Activated CD4-positive, alpha-beta T cell treated with anti-CD3 and anti-CD28 coated beads for 24 hours (primary cell): ENCODE measurements at regions not wholly inside any gene's neighbourhood (a gene's known extent, or its start where the extent isn't known, plus 50 kb on each side); places are given as distances from the start of the nearest gene placed in this dataset.

Source experiments
- DNase-seq, 2 donors: peaks; one replicate each; pipeline ENCODE4 v3.0.0-alpha.2; 2020; ENCODE audit warnings: low read depth in 2 of 2

DNA sequence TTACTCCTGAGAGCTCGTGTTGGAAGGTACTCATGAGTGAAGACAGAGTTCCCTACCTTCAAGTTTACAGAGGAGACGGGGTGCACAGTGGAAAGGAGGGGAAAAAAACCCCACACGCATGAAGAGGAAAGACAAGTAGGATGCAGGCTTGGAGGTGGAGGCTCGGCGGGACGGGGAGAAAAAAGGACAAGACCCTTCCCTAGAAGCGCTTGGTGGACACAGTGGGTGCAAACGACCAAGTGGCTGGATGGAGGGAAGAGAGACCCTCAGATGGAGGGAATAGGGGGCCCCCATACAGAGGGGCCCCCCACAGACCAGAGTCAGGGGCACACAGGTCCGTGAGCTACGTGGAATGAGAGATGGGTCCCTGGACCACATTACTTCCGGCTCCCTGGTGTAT, 380.1 kb downstream of the SHANK2 start:
- no peak for DNase-seq

- DNase-seq = no peak
Observed at GRCh38 chr11:70872955-70873735, 379.2 kb downstream of the SHANK2 start.

DNA sequence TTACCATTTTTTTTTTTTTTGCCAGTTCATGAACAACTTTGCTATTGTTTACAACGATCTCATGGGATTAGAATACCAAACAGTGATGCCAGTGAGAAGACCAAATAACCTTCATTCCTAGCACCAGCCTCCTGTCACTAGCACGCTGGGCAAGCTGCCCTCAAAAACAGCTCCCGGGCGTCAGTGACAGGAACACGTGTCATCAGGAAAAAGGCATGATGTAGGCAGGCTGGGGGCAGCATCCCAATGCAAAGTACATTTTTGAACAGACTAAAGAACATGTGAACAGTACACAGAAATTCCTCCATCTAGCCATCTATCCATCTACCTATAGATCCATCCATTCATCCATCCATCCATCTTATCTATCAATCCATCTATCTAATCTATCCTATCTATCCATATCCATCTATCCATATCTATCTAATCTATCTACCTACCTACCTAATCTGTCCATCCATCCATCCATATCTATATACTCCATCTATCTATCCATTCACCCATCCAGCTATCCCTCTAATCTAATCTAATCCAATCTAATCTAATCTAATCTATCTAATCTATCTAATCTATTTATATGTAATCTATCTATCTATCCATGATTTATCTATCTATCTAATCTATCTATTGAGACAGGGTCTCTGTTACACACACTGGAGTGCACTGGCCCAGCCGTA, 378.5 kb downstream of the SHANK2 start:
- no peak for DNase-seq

GRCh38 chr11:70876685-70877084, 375.7 kb downstream of the SHANK2 start:
- no peak for DNase-seq

GRCh38 chr11:70877151-70877550, 375.2 kb downstream of the SHANK2 start:
- no peak for DNase-seq

GRCh38 chr11:70878366-70878765, 374.0 kb downstream of the SHANK2 start:
- no peak for DNase-seq

GRCh38 chr11:70879601-70880285, 372.6 kb downstream of the SHANK2 start:
- DNase-seq = no peak

DNA sequence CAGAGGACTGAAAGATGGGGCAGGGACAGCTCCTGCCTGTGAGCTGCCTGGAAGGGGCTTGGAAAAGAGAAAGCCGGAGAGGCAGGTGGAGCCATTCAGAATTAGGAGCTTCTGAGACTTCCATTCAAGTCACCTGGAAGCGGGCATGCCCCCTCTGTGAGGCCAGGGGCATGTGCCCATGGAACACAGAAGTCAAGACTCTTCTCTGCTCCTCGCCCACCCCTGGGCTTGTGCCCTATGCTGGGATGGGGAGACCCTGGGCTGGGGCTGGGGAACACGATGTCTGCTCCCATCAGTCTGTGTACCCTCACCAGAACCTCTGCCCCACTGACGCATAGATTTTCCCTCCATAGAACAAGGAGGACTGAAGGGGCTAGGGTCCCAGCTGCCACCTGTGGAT, 372.0 kb downstream of the SHANK2 start:
- no peak for DNase-seq

DNA sequence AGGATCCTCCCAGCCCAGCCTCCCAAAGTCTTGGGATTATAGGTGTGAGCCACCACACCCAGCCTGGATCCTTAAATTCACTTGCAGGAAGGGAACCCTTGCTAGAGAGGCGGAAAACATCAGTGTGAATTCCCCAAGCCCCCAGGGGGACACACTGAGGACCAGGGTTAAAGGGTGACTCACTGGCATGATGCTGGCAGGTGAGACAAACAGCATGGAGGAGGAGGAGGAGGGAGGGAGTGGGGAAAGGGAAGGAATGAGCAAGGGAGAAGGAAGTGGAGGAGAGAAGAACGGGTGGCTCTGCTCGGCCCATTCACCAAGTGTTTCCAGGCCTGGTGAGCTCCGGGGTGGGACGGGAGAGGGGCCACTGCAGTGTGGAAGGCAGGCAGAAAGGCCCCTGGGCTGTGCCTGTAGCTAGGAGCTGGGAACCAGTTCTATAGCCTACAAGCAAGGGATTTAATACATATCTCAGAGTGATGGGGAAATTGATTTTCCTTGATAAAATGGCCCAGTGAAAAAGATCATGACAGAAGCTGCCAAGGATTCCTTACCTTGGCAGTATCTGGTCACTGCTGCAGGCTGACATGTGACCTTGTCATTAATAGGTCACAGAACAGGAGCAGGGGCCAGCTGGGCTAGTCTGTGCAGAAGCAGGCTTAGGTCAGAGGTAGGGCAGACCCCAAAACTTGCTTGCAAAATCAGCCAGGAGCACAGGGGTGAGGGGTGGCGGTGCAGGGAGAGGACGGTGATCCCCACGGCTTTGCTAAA, 370.2 kb downstream of the SHANK2 start:
- DNase-seq = no peak

DNA sequence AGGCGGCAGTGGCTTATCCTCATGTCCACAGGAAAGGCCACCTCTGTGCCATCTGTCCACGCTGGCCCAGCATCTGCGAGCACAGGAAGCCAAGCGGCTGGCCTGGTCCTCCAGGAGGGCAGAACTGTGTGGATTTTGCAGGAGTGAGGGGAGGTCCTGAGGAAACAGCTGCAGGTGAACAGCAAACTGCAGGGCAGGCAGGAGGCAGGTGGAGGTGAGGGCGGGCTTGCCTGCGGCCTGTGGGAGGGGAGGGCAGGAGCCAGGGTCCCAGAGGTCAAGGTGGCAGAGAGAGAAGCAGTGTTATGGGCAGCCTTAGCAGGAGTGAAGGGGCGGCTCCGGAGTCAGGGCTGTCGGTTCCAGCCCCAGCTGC, 369.7 kb downstream of the SHANK2 start:
- no peak for DNase-seq

DNA sequence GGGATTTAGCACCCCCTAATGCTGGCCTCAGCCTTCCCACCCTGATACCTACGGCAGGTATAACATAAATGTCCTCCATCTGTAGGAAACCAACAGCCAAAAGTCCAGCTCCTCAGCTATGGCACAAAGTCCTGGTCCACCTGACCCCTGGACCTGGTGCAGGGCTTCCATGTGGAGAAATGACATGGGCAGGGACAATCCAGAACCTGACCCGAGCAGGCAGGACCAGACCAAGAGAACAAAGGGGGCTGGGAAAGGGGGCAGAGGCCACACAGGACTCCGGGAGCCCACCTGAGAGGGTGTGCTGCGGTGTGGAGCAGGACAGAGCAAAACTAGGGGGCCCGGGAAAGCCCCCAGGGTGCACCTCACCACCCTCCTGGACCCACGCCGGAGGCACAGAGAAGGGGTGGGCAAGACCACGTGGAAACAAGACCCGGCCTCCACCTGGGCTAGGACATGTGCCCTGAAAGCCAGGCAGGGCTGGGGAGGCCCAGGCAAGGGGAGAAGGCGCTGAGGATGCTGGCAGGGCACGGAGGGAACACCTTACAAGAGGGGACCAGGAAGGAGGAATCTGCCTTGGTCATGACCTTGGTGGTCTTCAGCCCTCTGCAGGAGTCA, 368.9 kb downstream of the SHANK2 start:
- DNase-seq = no peak

GRCh38 chr11:70883973-70884623, 368.3 kb downstream of the SHANK2 start:
- no peak for DNase-seq

GRCh38 chr11:70885281-70886231, 366.8 kb downstream of the SHANK2 start:
- no peak for DNase-seq

DNA sequence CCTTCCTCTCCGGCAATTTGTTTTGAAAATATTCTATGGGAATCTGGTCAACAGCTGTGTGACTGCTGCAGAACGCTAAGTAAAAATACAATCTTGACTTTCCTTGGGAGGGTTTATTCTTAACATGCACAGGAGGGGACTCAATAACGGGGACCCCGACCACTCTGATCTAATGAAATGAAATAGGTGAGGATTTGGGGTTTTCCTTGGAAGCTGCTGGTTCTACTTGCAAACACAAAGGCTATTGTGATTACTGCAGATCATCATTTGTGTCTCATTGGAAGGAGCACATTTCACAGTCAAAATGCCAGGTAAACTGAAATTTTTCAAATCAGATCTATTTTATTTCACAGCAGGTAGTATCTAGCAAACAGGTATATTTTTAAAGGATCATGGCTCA, 366.1 kb downstream of the SHANK2 start:
- no peak for DNase-seq

GRCh38 chr11:70886676-70887541, 365.5 kb downstream of the SHANK2 start:
- no peak for DNase-seq

- DNase-seq = no peak
Observed at GRCh38 chr11:70887542-70887827, 364.9 kb downstream of the SHANK2 start.

DNA sequence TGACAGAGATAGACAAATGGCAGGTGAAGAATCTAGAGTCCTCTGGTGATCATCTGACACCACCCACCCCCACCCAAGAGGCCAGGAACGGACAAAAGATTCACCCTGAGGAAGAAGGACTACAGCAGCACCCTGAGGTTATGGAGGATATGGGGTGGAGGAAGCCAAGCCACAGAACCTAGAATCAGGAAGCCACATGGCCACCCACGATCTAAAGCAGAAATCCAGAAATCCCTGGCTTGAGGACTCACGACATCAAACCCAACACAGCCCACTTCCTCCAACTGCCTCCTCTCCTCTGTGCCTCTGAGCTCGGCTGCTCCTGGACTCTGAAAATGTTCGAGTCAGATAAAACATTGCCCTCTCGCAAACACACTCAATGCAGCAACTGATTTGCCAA, 364.3 kb downstream of the SHANK2 start:
- no peak for DNase-seq

DNA sequence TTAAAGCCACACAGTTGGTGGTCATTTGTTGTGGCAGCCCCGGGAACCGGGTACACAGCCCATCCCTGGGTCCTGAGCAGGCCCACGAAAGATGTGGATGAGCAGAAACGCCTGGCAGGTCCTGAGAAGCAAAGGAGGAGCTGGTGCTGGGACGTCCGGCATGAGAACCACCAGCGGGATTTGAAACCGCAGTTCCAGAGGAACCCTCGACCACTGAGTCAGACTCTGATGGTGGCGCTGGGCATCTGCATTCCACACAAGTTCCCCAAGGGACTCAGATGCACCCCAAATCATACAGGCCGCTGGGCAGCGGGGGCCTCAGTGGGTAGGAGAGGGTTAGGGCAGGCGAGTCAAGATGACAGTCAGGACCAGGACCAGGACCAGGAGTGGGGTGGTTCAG, 363.0 kb downstream of the SHANK2 start:
- no peak for DNase-seq

GRCh38 chr11:70891844-70892380, 360.5 kb downstream of the SHANK2 start:
- no peak for DNase-seq
